Effector memory CD4-positive, alpha-beta T cell (primary cell): ENCODE measurements at regions not wholly inside any gene's neighbourhood (a gene's known extent, or its start where the extent isn't known, plus 50 kb on each side); places are given as distances from the start of the nearest gene placed in this dataset.

Source experiments
- DNase-seq, 3 donors: peaks; one replicate each; pipeline ENCODE4 v3.0.0-alpha.2; 2020
- H3K27ac ChIP-seq: 2 replicates; pipeline ENCODE4 v1.7.0; 2013; ENCODE audit warnings: mild to moderate bottlenecking, low read length, moderate library complexity; ENCODE audit not compliant: insufficient read depth, poor library complexity, severe bottlenecking
- H3K27me3 ChIP-seq: replicated peaks from 2 replicates; pipeline ENCODE4 v1.7.0; 2013; ENCODE audit warnings: mild to moderate bottlenecking, low read length; ENCODE audit not compliant: insufficient read depth, control insufficient read depth, poor library complexity, severe bottlenecking
- H3K36me3 ChIP-seq: 2 replicates; pipeline ENCODE4 v1.7.0; 2013; ENCODE audit warnings: mild to moderate bottlenecking, low read length, moderate library complexity; ENCODE audit not compliant: control insufficient read depth, insufficient read depth
- H3K4me1 ChIP-seq: 2 replicates; pipeline ENCODE4 v1.7.0; 2013; ENCODE audit warnings: low read length, mild to moderate bottlenecking; ENCODE audit not compliant: control insufficient read depth, insufficient read depth, poor library complexity, severe bottlenecking
- H3K4me3 ChIP-seq: 2 replicates; pipeline ENCODE4 v1.7.0; 2013; ENCODE audit warnings: low read length, low read depth, mild to moderate bottlenecking; ENCODE audit not compliant: insufficient read depth, poor library complexity, severe bottlenecking
- H3K9me3 ChIP-seq: 2 replicates; pipeline ENCODE4 v1.7.0; 2013; ENCODE audit warnings: mild to moderate bottlenecking, low read length, moderate library complexity; ENCODE audit not compliant: control insufficient read depth

DNA sequence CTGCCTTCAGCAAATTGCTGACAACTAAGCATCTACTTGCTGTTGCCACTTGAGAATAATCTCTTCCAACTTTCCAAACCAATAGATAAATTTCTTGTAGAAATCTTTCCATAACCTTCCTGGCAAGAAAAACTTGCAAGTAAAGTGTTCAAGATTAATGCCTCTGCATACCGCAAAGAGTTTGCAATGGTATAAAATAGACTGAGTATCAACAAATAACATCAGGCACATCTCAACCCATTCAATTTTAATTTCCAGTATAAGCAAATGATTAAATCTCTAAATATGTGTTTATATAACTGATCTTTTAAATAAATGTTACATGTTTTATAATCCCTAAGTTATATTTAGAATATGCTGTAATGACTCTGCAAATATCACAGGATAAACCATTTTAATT is 275.2 kb upstream of the AGA start:
- Histone ChIP-seq H3K9me3 (no peaks in the 10 kb centered on the region), H3K4me1 (no peaks in the 10 kb centered on the region), H3K27me3 (no peaks in the 10 kb centered on the region), H3K4me3 (no peak overlapping the region), H3K36me3 (no peaks in the 10 kb centered on the region), H3K27ac (no peak overlapping the region)
- no peak for DNase-seq

DNA sequence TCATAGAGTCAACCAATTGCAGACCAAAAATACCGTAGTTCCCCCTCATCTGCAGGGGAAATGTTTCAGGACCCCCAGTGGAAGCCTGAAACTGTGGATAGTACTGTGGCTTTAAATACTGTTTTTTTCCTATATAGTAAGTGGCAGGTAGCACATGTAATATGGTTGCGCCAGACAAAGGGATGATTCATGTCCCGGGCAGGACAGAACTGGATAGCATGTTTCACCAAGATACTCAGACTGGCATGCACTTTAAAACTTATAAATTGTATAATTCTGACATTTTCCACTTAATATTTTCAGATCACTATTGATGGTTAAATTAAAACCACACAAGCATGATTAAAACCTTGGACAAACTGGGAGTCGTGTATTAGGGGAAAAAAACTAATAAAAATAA is 276.3 kb upstream of the AGA start:
- Histone ChIP-seq H3K9me3 (no peaks in the 10 kb centered on the region), H3K4me1 (no peaks in the 10 kb centered on the region), H3K27me3 (no peaks in the 10 kb centered on the region), H3K27ac (no peak overlapping the region), H3K36me3 (no peaks in the 10 kb centered on the region), H3K4me3 (no peak overlapping the region)
- no peak for DNase-seq

DNA sequence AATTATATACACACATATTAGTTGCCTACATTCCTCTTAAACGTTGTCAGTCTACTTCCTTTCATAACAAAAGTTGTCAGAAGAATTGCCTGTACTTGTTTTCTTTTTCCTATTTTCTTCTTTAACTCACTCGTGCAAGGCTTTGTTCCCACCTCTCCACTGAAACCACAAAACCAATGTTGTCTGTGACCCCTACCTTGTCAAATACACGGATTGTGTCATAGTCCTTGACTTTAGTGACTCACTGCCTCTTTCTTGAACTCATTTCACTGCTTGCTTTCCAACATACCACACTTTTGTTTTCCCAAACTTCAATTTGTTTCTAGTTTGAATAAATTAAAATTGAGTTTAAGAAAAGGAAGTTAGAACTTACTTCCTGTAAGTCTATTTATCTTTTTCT is 283.9 kb upstream of the AGA start:
- no peak for DNase-seq

DNA sequence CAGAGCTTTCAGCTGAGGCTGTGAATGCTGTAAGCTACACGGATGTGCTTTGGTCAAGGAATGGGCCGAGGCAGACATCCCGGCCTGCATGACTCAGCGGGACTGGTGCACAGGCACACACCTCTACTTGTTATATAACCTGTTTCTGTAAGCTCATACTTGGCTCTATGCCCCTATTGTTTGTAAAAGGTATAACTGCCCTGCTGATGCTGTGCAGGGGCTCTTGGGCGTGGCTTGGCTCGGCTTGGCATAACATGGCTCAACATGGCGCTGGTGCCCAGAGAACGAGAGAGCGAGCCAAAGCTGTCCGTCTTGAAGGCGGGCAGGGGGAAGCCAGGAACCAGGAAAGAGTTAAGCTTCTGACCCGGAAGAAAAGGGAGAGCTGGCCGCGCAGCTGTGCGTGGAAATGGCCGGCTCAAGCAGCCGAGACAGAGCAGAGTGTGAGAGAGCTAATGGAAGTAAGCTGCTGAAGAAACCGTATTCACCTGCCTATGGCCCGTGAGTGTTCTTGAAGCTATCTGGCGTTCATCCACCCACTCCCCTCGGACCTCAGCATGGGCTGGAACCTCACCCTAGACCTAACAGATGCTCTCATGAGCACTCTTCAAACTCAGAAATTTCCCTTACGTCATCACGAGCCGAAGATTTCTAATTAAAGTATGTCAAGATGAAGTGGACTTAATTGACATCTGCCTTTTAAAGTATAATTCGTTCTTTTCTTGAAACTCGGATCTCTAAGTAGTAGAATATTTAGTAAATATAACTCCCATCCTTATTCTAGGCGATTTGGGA is 286.3 kb upstream of the AGA start:
- H3K27me3 ChIP-seq = no peaks in the 10 kb centered on the region
- H3K27ac ChIP-seq = no peak overlapping the region
- no peak overlapping the region for H3K4me3 ChIP-seq
- no peaks in the 10 kb centered on the region for H3K9me3 ChIP-seq
- H3K4me1 ChIP-seq = no peaks in the 10 kb centered on the region
- no peak for DNase-seq
- H3K36me3 ChIP-seq = no peaks in the 10 kb centered on the region

More for the DNA sequence above, 283.9 kb upstream of the AGA start:
- Histone ChIP-seq H3K9me3 (no peaks in the 10 kb centered on the region), H3K4me1 (no peaks in the 10 kb centered on the region), H3K36me3 (no peaks in the 10 kb centered on the region), H3K4me3 (no peak overlapping the region), H3K27me3 (no peaks in the 10 kb centered on the region), H3K27ac (no peak overlapping the region)

DNA sequence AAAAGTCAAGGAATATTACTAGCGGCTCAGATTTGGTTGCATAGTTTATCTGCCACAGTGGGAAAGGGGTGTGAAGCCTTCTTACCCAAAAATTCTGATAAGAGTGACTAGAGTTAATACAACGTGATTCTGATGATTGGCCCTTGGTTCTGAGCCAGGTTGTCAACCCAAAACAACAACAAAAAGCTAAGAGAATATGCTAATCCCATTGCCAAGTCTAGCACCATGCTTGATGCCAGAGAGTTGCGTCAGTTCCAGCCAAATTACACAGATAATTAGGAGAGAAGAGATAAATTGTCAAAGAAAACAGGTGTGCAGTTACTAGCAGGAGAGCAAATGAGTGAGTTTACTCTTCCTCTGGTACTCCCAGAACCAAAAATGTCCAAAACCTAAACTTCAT is 287.4 kb upstream of the AGA start:
- no peak overlapping the region for H3K4me3 ChIP-seq
- H3K4me1 ChIP-seq = no peaks in the 10 kb centered on the region
- no peaks in the 10 kb centered on the region for H3K9me3 ChIP-seq
- no peaks in the 10 kb centered on the region for H3K27me3 ChIP-seq
- H3K36me3 ChIP-seq = no peaks in the 10 kb centered on the region
- no peak for DNase-seq
- no peak overlapping the region for H3K27ac ChIP-seq

DNA sequence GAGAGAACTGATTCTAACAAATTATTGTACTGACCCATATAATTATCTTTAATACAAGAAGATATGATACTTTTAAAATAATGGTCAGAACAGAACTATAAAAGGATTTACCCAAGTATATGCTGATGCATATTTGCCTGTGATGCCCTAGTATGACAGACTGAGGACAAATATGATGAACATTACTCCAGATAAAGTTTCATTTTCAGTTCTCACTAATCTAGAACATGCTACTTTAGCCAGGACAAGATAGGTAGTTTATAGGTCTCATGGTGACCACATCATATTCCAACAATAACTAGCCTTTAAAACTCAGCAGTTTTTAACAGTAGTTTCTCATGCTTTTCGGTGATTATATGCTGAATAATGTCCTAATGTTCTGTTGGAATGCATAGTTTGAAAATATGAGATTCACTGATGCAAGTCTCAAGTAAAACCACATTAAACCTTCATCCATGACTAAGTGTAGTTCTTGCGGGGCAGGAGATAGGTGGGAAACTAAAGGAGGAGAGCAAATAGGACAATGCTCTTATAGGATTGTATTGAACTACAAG is 295.2 kb upstream of the AGA start:
- no peak overlapping the region for H3K4me3 ChIP-seq
- no peaks in the 10 kb centered on the region for H3K27me3 ChIP-seq
- H3K36me3 ChIP-seq = no peaks in the 10 kb centered on the region
- H3K27ac ChIP-seq = no peak overlapping the region
- no peaks in the 10 kb centered on the region for H3K4me1 ChIP-seq
- H3K9me3 ChIP-seq = no peaks in the 10 kb centered on the region
- no peak for DNase-seq

DNA sequence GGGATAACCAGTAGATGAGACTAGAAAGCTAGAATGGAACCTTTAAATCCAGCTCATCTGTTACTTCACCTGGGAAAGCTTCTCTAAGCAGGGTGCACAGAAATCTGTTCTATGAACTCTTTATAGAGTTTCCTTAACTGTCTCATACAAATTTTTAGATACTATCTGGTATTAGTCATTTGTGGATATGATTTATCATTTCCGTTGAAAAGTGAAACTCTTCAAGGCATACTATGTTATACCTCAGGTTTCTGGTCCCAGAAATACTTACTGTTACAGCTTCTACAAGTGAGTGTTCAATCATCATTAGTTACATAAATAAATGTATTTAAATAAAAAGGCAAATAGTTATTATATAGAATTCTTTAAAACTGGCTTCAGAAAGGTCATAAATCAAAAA is 298.3 kb upstream of the AGA start:
- no peak for DNase-seq
- H3K27ac ChIP-seq = no peak overlapping the region
- H3K4me3 ChIP-seq = no peak overlapping the region
- H3K9me3 ChIP-seq = no peaks in the 10 kb centered on the region
- no peaks in the 10 kb centered on the region for H3K4me1 ChIP-seq
- H3K27me3 ChIP-seq = no peaks in the 10 kb centered on the region
- H3K36me3 ChIP-seq = no peaks in the 10 kb centered on the region

DNA sequence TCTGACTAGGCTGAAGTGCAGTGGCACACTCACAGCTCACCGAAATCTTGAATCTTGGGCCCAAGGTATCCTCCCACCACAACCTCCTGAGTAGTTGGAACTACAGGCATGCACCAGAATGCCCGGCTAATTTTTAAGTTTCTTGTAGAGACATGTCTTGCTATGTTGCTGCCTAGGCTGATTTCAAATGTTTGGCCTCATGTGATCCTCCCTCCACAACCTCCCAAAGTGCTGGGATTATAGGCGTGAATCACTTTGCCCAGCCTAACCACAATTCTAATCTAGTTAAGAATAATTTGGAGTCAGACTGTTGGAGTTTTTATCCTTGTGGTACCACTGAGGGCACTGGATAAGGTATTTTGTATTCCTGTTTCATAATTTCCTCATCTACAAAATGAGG is 317.5 kb upstream of the AGA start:
- no peaks in the 10 kb centered on the region for H3K27me3 ChIP-seq
- no peaks in the 10 kb centered on the region for H3K9me3 ChIP-seq
- H3K36me3 ChIP-seq = no peaks in the 10 kb centered on the region
- no peak overlapping the region for H3K4me3 ChIP-seq
- no peaks in the 10 kb centered on the region for H3K4me1 ChIP-seq
- no peak for DNase-seq
- no peak overlapping the region for H3K27ac ChIP-seq

DNA sequence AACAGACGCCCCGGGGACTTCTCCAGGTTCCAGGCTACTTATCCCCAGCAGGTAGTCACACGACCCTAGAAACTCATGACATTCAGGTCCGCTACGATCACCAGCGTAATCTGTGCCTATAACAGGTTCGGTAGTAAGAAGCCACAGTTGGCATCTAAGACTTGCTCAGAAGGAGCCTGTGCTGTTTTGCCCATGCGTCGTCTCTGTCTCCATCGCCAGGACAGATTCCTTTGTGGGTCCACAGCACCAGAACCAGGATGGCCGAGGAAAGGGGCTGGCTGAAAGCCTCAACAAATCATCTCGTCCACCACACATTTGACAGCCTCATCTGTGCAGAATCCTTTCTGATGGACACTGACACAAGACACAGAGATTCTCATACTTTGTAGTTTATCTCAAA is 319.5 kb upstream of the AGA start:
- Histone ChIP-seq H3K36me3 (no peaks in the 10 kb centered on the region), H3K27ac (no peak overlapping the region), H3K4me1 (no peaks in the 10 kb centered on the region), H3K9me3 (no peaks in the 10 kb centered on the region), H3K4me3 (no peak overlapping the region), H3K27me3 (no peaks in the 10 kb centered on the region)
- DNase-seq = no peak

DNA sequence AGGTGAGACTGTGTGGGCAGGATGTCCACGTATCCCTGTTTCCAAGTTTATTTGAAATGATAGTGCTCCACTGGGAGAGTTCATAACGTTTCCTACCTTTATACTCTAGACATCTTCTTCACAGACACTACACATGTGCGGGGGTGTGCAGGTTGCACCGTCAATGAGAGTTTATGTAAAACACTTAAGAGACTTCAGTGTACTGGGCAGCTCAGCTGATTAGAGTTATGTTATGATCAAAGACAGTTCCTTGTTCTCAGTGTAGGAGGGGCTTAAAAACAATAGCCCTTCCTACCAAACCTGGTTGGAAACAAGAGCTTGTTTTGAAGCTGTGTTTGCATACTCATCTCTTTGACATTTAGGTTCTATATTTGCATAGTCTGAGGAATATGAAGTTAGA is 326.9 kb upstream of the AGA start:
- Histone ChIP-seq H3K27ac (no peak overlapping the region), H3K27me3 (no peaks in the 10 kb centered on the region), H3K9me3 (no peaks in the 10 kb centered on the region), H3K36me3 (no peaks in the 10 kb centered on the region), H3K4me1 (no peaks in the 10 kb centered on the region), H3K4me3 (no peak overlapping the region)
- no peak for DNase-seq
